H1 (cell line): ENCODE measurements at regions not wholly inside any gene's neighbourhood (a gene's known extent, or its start where the extent isn't known, plus 50 kb on each side); places are given as distances from the start of the nearest gene placed in this dataset.
"Not testable (repeated sequence)": the region's sequence is repeated elsewhere in the genome, so short reads cannot be mapped to it uniquely, and the experiment has no call there.

ENCODE experiments used
- EZH2 ChIP-seq: fragments of 200-600 bp; sonication (generic); IDR thresholded peaks from 2 replicates; pipeline ENCODE4 v1.7.1; 2012; ENCODE audit warnings: low read depth, mild to moderate bottlenecking, moderate library complexity, low read length, inconsistent platforms; ENCODE audit not compliant: severe bottlenecking
- MAFK ChIP-seq: IDR thresholded peaks from 2 replicates; pipeline ENCODE4 v1.6.1; 2012; ENCODE audit warnings: low read depth, mild to moderate bottlenecking, improper control_type of control experiment, low read length
- POLR2A ChIP-seq, 2 experiments: IDR thresholded peaks; 1 replicate in 1 of 2; 2 replicates in 1 of 2; pipeline ENCODE4 v1.6.1; 2011; ENCODE audit warnings: low read depth in 2 of 2, low read length in 2 of 2, mild to moderate bottlenecking in 2 of 2; ENCODE audit errors: control extremely low read depth in 1 of 2
- POLR2AphosphoS5 ChIP-seq: IDR thresholded peaks from 2 replicates; pipeline ENCODE4 v1.6.1; 2011; ENCODE audit warnings: low read depth, low read length
- RFX5 ChIP-seq: IDR thresholded peaks from 2 replicates; pipeline ENCODE4 v1.6.1; 2011; ENCODE audit warnings: low read depth, low read length, improper control_type of control experiment, borderline replicate concordance
- RXRA ChIP-seq: IDR thresholded peaks from 2 replicates; pipeline ENCODE4 v1.6.1; 2011; ENCODE audit warnings: low read depth, mild to moderate bottlenecking, low read length, moderate library complexity; ENCODE audit not compliant: insufficient read depth
- SIN3A ChIP-seq, 2 experiments: IDR thresholded peaks in 1 of 2; conservative IDR thresholded peaks in 1 of 2; 2 replicates each; pipeline ENCODE4 v1.6.1; 2011 to 2012; ENCODE audit warnings: low read length in 2 of 2, improper control_type of control experiment in 1 of 2, low read depth in 1 of 2, mild to moderate bottlenecking in 1 of 2
- SUZ12 ChIP-seq: fragments of 200-600 bp; sonication (generic); IDR thresholded peaks from 2 replicates; pipeline ENCODE4 v1.6.1; 2012; ENCODE audit warnings: mild to moderate bottlenecking, inconsistent platforms, low read length, moderate library complexity, mixed read lengths
- TAF1 ChIP-seq: IDR thresholded peaks from 2 replicates; pipeline ENCODE4 v1.6.1; 2011; ENCODE audit warnings: mild to moderate bottlenecking, low read depth, low read length
- YY1 ChIP-seq: IDR thresholded peaks from 2 replicates; pipeline ENCODE4 v1.6.1; 2011; ENCODE audit warnings: low read depth, mild to moderate bottlenecking, low read length
- TF ChIP-seq, protein P1 (sequence below), 3 experiments: IDR thresholded peaks; 1 replicate in 2 of 3; 2 replicates in 1 of 3; pipeline versions ENCODE4 v1.5.1 to v1.6.1; 2011; ENCODE audit warnings: low read length in 3 of 3, mild to moderate bottlenecking in 3 of 3, inconsistent platforms in 2 of 3, low read depth in 1 of 3, moderate library complexity in 1 of 3; ENCODE audit not compliant: insufficient read depth in 1 of 3; ENCODE audit errors: control extremely low read depth in 1 of 3

DNA sequence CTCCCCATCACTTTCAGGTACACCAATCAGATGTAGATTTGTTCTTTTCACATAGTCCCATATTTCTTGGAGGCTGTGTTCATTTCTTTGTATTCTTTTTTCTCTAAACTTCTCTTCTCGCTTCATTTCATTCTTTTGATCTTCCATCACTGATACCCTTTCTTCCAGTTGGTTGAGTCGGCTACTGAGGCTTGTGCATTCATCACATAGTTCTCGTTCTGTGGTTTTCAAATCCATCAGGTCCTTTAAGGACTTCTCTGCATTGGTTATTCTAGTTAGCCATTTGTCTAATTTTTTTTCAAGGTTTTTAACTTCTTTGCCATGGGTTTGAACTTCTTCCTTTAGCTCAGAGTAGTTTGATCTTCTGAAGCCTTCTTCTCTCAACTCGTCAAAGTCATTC, 128.0 kb upstream of the ELOVL6 start:
- TF ChIP-seq, protein P1, sequence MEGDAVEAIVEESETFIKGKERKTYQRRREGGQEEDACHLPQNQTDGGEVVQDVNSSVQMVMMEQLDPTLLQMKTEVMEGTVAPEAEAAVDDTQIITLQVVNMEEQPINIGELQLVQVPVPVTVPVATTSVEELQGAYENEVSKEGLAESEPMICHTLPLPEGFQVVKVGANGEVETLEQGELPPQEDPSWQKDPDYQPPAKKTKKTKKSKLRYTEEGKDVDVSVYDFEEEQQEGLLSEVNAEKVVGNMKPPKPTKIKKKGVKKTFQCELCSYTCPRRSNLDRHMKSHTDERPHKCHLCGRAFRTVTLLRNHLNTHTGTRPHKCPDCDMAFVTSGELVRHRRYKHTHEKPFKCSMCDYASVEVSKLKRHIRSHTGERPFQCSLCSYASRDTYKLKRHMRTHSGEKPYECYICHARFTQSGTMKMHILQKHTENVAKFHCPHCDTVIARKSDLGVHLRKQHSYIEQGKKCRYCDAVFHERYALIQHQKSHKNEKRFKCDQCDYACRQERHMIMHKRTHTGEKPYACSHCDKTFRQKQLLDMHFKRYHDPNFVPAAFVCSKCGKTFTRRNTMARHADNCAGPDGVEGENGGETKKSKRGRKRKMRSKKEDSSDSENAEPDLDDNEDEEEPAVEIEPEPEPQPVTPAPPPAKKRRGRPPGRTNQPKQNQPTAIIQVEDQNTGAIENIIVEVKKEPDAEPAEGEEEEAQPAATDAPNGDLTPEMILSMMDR (IDR thresholded peaks at IDR 0.05; ENCODE audit: control extremely low read depth in 1 of 3, insufficient read depth in 1 of 3, low read depth in 1 of 3, low read length in 3 of 3): not testable (repeated sequence)
- TF ChIP-seq MAFK; TAF1; RFX5; POLR2AphosphoS5; POLR2A (IDR thresholded peaks at IDR 0.05; ENCODE audit: control extremely low read depth in 1 of 2, low read depth in 2 of 2, low read length in 2 of 2); EZH2; RXRA; SUZ12; YY1; SIN3A (conservative IDR thresholded peaks at IDR 0.05 in 1 of 2, IDR thresholded peaks at IDR 0.05 in 1 of 2; ENCODE audit: low read depth in 1 of 2, low read length in 2 of 2): not testable (repeated sequence)
